MCF 10A (cell line): ENCODE measurements at regions not wholly inside any gene's neighbourhood (a gene's known extent, or its start where the extent isn't known, plus 50 kb on each side); places are given as distances from the start of the nearest gene placed in this dataset.
A peak's percentile ranks its signal among the peaks of the same experiment; 100 is the strongest.

Experiments
- BruUV-seq: library from RNA; stranded (reverse); fragments of 400-500 nt; replicated peaks from 2 replicates; lab custom pipeline; 2021; lab: Mats Ljungman, UMichigan
- CTCF ChIA-PET: fragments of 300-600 bp; sonication (Branson Sonifier 250); formaldehyde crosslinking; extraction: SDS; loops from one replicate; lab custom pipeline; 2021; ENCODE audit warnings: antibody characterized with exemption, inconsistent platforms; lab: Yijun Ruan, JAX
- POLR2A ChIA-PET: fragments of 300-600, 350-650 bp; sonication (Branson Sonifier 250); formaldehyde crosslinking; extraction: SDS; loops from one replicate; lab custom pipeline; 2020; ENCODE audit warnings: antibody characterized with exemption, inconsistent platforms; lab: Yijun Ruan, JAX
- DNase-seq: peaks from one replicate; pipeline ENCODE4 v3.0.0-alpha.2; 2018; ENCODE audit not compliant: unreplicated experiment
- H3K27ac Mint-ChIP-seq: one replicate; pipeline ENCODE4 v1.8.0; 2022; ENCODE audit warnings: mild to moderate bottlenecking, low read depth, mixed read lengths; ENCODE audit not compliant: unreplicated experiment
- H3K27me3 Mint-ChIP-seq: one replicate; pipeline ENCODE4 v1.8.0; 2022; ENCODE audit warnings: mixed read lengths; ENCODE audit not compliant: insufficient read depth, unreplicated experiment
- H3K36me3 Mint-ChIP-seq: one replicate; pipeline ENCODE4 v1.8.0; 2022; ENCODE audit warnings: mild to moderate bottlenecking, moderate library complexity, mixed read lengths; ENCODE audit not compliant: insufficient read depth, unreplicated experiment
- H3K4me1 Mint-ChIP-seq: one replicate; pipeline ENCODE4 v1.8.0; 2022; ENCODE audit warnings: mixed read lengths; ENCODE audit not compliant: insufficient read depth, unreplicated experiment
- H3K4me3 Mint-ChIP-seq: one replicate; pipeline ENCODE4 v1.8.0; 2022; ENCODE audit warnings: mild to moderate bottlenecking, moderate library complexity, mixed read lengths; ENCODE audit not compliant: unreplicated experiment
- H3K9me3 Mint-ChIP-seq: one replicate; pipeline ENCODE4 v1.8.0; 2022; ENCODE audit warnings: mixed read lengths; ENCODE audit not compliant: unreplicated experiment
- intact Hi-C: fragments of 100-400 bp; cut with micrococcal nuclease; formaldehyde crosslinking; loops from 2 replicates; pipeline ENCODE4 v1.14.1; 2022
- TF ChIP-seq, protein P1 (sequence below): fragments of 200-600 bp; IDR thresholded peaks from one replicate; pipeline ENCODE4 v1.8.0; 2022; ENCODE audit warnings: antibody characterized with exemption, mild to moderate bottlenecking; ENCODE audit not compliant: unreplicated experiment

DNA sequence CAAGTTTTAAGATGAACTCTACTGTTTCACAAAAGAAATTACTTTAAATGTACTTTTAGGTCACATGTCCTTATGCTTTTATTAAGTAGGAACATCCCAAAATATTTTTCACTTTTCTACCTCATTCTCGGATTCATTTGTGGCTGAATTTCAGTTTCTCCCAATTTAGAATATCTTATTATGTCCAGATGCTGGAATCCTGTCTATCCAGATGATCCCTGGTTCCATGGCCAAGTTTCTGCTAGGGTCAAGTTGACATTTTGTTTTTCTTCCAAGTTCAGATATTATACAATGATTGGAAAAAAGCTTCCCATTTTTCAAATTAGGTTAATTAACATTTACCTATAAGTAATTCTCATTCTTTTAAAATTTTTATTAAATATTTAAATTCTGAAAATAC lies 181.8 kb upstream of the SLC16A7 start:
- Mint-ChIP-seq H3K4me1 (no peaks in the 10 kb centered on the region), H3K27ac (no peak overlapping the region), H3K36me3 (no peaks in the 10 kb centered on the region), H3K9me3 (no peaks in the 10 kb centered on the region), H3K27me3 (no peaks in the 10 kb centered on the region), H3K4me3 (no peak overlapping the region)
- ChIA-PET POLR2A (no interaction called here), CTCF (no interaction called here)
- DNase-seq = no peak
- intact Hi-C loops = no loop called here
- no TSS peak for BruUV-seq
- TF ChIP-seq, protein P1, sequence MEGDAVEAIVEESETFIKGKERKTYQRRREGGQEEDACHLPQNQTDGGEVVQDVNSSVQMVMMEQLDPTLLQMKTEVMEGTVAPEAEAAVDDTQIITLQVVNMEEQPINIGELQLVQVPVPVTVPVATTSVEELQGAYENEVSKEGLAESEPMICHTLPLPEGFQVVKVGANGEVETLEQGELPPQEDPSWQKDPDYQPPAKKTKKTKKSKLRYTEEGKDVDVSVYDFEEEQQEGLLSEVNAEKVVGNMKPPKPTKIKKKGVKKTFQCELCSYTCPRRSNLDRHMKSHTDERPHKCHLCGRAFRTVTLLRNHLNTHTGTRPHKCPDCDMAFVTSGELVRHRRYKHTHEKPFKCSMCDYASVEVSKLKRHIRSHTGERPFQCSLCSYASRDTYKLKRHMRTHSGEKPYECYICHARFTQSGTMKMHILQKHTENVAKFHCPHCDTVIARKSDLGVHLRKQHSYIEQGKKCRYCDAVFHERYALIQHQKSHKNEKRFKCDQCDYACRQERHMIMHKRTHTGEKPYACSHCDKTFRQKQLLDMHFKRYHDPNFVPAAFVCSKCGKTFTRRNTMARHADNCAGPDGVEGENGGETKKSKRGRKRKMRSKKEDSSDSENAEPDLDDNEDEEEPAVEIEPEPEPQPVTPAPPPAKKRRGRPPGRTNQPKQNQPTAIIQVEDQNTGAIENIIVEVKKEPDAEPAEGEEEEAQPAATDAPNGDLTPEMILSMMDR = no peak

DNA sequence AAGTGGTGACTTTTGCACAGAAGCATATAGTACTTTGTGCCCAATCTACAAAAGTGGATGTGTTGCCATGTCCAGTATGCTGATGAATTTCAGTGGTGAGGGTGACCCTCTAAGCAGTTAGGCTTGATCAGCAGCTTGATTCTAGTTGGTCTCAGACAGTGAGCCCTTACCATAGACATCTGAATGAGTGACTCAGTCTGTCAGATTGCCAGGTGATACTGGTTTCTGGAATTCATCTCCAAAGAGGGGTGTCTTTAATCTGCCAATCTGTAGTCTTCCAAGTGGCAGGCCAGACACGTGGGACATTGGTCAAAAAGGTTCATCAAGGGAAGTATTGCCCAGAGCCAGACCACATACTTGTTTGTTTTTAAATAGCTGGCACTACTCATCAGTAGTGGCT lies 187.4 kb upstream of the SLC16A7 start:
- DNase-seq = peak; percentile 21
- Mint-ChIP-seq H3K9me3 (no peaks in the 10 kb centered on the region), H3K27me3 (no peaks in the 10 kb centered on the region), H3K4me1 (peaks cover 5% of the 10 kb centered on the region), H3K4me3 (no peak overlapping the region), H3K36me3 (no peaks in the 10 kb centered on the region), H3K27ac (no peak overlapping the region)
- TF ChIP-seq, protein P1 = no peak
- CTCF ChIA-PET = no interaction called here
- no TSS peak for BruUV-seq
- POLR2A ChIA-PET = no interaction called here
- intact Hi-C loops = no loop called here

DNA sequence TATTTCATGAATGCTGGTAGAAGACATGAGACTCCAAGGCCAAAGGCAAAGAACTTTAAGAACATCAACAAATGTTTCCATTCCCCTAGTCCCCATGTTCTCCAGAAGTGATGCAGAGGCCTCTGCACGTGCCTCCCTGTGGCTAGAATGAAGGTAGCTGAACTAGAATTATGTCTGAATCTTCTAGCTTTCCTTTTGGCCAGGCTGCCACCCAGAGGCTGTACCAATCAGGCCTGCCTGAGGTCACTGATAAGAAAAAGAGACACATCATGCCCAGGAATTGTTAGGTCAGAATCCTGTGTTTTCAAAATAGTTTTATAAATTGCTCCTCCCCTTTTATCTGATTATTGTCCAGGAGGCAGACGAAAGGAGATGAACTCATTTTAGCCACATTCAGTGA lies 188.0 kb upstream of the SLC16A7 start:
- no TSS peak for BruUV-seq

DNA sequence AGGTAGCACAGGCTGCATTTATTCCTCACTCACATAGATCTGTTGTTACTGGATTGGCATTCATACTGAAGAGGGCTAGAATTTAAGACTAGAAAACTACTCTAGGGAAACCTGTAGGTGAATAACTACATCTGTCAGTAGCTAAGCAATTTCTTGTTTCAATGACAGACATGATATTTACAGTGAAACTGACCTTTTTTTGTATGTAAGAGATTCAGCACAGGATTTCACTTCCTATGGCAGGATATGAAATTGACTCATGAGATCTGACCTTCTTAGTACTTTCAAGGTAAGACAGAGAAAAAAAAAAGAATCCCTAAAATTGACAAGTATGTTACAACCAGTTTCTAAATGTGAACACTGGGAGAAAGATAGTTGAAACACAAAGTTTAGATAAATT lies 189.8 kb upstream of the SLC16A7 start:
- H3K4me1 Mint-ChIP-seq = peaks cover 10% of the 10 kb centered on the region

More for the DNA sequence above, 188.0 kb upstream of the SLC16A7 start:
- TF ChIP-seq, protein P1 = no peak
- POLR2A ChIA-PET = interaction anchor here (1.1 kb wide), 1 partner anchor 10 kb away, joined by 3 read pairs; no protein-coding TSS in a partner anchor
- H3K4me3 Mint-ChIP-seq = no peak overlapping the region
- H3K36me3 Mint-ChIP-seq = no peaks in the 10 kb centered on the region
- no peaks in the 10 kb centered on the region for H3K9me3 Mint-ChIP-seq
- no peaks in the 10 kb centered on the region for H3K27me3 Mint-ChIP-seq
- intact Hi-C loops = no loop called here
- no peak for DNase-seq
- CTCF ChIA-PET = interaction anchor here (0.6 kb wide), 1 partner anchor 574 kb away, joined by 3 read pairs; no protein-coding TSS in a partner anchor
- H3K27ac Mint-ChIP-seq = no peak overlapping the region
- H3K4me1 Mint-ChIP-seq = peaks cover 10% of the 10 kb centered on the region

More for the DNA sequence above, 189.8 kb upstream of the SLC16A7 start:
- intact Hi-C loops = no loop called here
- Mint-ChIP-seq H3K27ac (no peak overlapping the region), H3K36me3 (no peaks in the 10 kb centered on the region), H3K9me3 (no peaks in the 10 kb centered on the region), H3K27me3 (no peaks in the 10 kb centered on the region), H3K4me3 (no peak overlapping the region)
- TF ChIP-seq, protein P1 = no peak
- no TSS peak for BruUV-seq
- DNase-seq = no peak
- CTCF ChIA-PET = interaction anchor here (0.7 to 0.8 kb wide), 2 partner anchors 23 to 540 kb away, joined by 3 read pairs; no protein-coding TSS in a partner anchor
- POLR2A ChIA-PET = no interaction called here
